ENCODE measurements at regions not wholly inside any gene's neighbourhood (a gene's known extent, or its start where the extent isn't known, plus 50 kb on each side); places are given as distances from the start of the nearest gene placed in this dataset.

GRCh38 chr9:16319646-16320045, 550.8 kb downstream of the BNC2 start:
- Histone ChIP-seq H3F3A (ENCODE audit: insufficient read depth, low read length) (no peaks in the 10 kb centered on the region), H3K4me2 (ENCODE audit: low read length) (no peak overlapping the region), H4K20me1 (ENCODE audit: insufficient read depth, low read length) (no peaks in the 10 kb centered on the region), H3K4me3 (ENCODE audit: low read depth, low read length, poor library complexity, severe bottlenecking) (no peak overlapping the region), H3K79me2 (ENCODE audit: insufficient read depth, low read length) (no peaks in the 10 kb centered on the region), H3K4me1 (ENCODE audit: insufficient read depth, low read length, severe bottlenecking) (no peaks in the 10 kb centered on the region), H3K27me3 (ENCODE audit: insufficient read depth, low read length) (no peaks in the 10 kb centered on the region), H3K9ac (ENCODE audit: low read length) (no peak overlapping the region), H3K9me3 (ENCODE audit: low read length) (no peaks in the 10 kb centered on the region), H3K27ac (ENCODE audit: low read depth, low read length, poor library complexity, severe bottlenecking) (no peak overlapping the region), H3K36me3 (ENCODE audit: insufficient read depth, low read length) (no peaks in the 10 kb centered on the region), H3K9me2 (ENCODE audit: low read depth, low read length) (no peaks in the 10 kb centered on the region), H2AFZ (ENCODE audit: low read length) (no peak overlapping the region)
- TF ChIP-seq EZH2 (IDR thresholded peaks at IDR 0.05; ENCODE audit: borderline replicate concordance, low read length) (no peak), CTCF (IDR thresholded peaks at IDR 0.05; ENCODE audit: low read length) (no peak)

DNA sequence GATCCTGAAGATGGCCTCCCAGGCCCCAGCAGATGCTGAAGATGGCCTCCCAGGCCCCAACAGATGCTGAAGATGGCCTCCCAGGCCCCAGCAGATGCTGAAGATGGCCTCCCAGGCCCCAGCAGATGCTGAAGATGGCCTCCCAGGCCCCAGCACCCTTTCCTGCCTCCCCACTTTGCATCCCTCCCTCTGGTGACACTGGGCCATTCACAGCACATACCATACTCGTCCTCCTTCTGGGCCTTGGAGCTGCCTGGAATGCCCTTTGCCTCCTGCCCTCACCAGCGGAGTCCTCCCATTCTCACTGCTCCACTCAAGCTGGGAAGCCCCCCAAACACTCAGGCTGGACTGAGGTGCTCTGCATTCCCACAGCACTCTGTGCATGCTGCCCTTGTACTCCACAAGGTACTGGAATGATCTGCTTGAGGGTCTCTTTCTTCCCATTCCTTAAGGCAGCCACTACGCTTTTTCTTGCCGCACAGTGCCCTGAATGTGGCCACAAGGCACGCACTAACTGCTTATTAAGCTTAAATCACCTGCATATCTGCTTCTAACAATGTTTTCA, 550.0 kb downstream of the BNC2 start:
- Histone ChIP-seq H4K20me1 (ENCODE audit: insufficient read depth, low read length) (no peaks in the 10 kb centered on the region), H3K4me2 (ENCODE audit: low read length) (no peak overlapping the region), H3F3A (ENCODE audit: insufficient read depth, low read length) (no peaks in the 10 kb centered on the region), H2AFZ (ENCODE audit: low read length) (no peak overlapping the region), H3K79me2 (ENCODE audit: insufficient read depth, low read length) (no peaks in the 10 kb centered on the region), H3K36me3 (ENCODE audit: insufficient read depth, low read length) (no peaks in the 10 kb centered on the region), H3K9me3 (ENCODE audit: low read length) (no peaks in the 10 kb centered on the region), H3K4me1 (ENCODE audit: insufficient read depth, low read length, severe bottlenecking) (no peaks in the 10 kb centered on the region), H3K27ac (ENCODE audit: low read depth, low read length, poor library complexity, severe bottlenecking) (no peak overlapping the region), H3K9ac (ENCODE audit: low read length) (no peak overlapping the region), H3K4me3 (ENCODE audit: low read depth, low read length, poor library complexity, severe bottlenecking) (no peak overlapping the region), H3K27me3 (ENCODE audit: insufficient read depth, low read length) (peaks cover 4% of the 10 kb centered on the region; the same call in 1 of the 2 replicates), H3K9me2 (ENCODE audit: low read depth, low read length) (no peaks in the 10 kb centered on the region)
- no peak for TF ChIP-seq CTCF (IDR thresholded peaks at IDR 0.05; ENCODE audit: low read length)
- TF ChIP-seq EZH2 (IDR thresholded peaks at IDR 0.05; ENCODE audit: borderline replicate concordance, low read length): no peak

DNA sequence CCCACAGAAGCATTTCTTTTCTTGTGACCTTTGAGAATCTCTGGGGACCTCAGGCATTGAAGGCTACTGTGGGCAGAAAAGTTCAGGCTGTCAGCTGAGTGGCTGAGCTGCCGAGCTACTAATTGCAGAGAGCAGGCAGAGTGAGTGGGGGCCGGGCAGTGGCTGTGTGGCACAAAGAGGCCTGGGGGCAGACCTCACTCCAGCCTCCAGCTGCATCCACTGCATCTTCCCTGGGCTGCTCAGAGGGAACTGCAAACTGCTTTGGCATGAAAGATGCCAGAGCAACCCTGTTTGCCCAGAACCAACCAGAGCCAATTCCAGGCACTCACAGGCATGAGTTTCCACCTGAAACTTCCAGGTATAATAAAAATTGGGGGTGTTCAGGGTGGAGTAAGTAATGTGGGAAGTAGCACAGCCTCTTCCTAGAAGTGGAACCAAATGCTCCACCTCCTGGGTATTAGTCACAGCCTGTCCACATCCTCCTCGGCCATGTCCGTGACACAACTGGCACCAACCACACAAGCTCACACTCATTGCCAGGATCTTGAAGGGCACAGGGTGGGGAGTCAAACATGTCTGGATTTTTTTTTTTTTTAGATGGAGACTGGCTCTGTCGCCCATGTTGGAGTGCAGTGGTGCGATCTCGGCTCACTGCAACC, 548.9 kb downstream of the BNC2 start:
- H3K4me2 ChIP-seq (ENCODE audit: low read length): no peak overlapping the region

More for the DNA sequence above, 548.9 kb downstream of the BNC2 start:
- peaks cover 8% of the 10 kb centered on the region; the same call in 1 of the 2 replicates for H3K27me3 ChIP-seq (ENCODE audit: insufficient read depth, low read length)
- no peak overlapping the region for H3K4me3 ChIP-seq (ENCODE audit: low read depth, low read length, poor library complexity, severe bottlenecking)
- H3K4me1 ChIP-seq (ENCODE audit: insufficient read depth, low read length, severe bottlenecking): no peaks in the 10 kb centered on the region
- no peak overlapping the region for H2AFZ ChIP-seq (ENCODE audit: low read length)
- no peaks in the 10 kb centered on the region for H3K79me2 ChIP-seq (ENCODE audit: insufficient read depth, low read length)
- no peaks in the 10 kb centered on the region for H4K20me1 ChIP-seq (ENCODE audit: insufficient read depth, low read length)
- no peak overlapping the region for H3K9ac ChIP-seq (ENCODE audit: low read length)
- H3K9me3 ChIP-seq (ENCODE audit: low read length): no peaks in the 10 kb centered on the region
- H3K36me3 ChIP-seq (ENCODE audit: insufficient read depth, low read length): no peaks in the 10 kb centered on the region
- no peak for TF ChIP-seq CTCF (IDR thresholded peaks at IDR 0.05; ENCODE audit: low read length)
- no peak for TF ChIP-seq EZH2 (IDR thresholded peaks at IDR 0.05; ENCODE audit: borderline replicate concordance, low read length)
- H3F3A ChIP-seq (ENCODE audit: insufficient read depth, low read length): no peaks in the 10 kb centered on the region
- H3K9me2 ChIP-seq (ENCODE audit: low read depth, low read length): no peaks in the 10 kb centered on the region
- no peak overlapping the region for H3K27ac ChIP-seq (ENCODE audit: low read depth, low read length, poor library complexity, severe bottlenecking)

All from OCI-LY1 (cell line).